Pons (tissue), 1 donor: ENCODE measurements at regions not wholly inside any gene's neighbourhood (a gene's known extent, or its start where the extent isn't known, plus 50 kb on each side); places are given as distances from the start of the nearest gene placed in this dataset.
A peak's percentile ranks its signal among the peaks of the same experiment; 100 is the strongest.
"Not testable (repeated sequence)": the region's sequence is repeated elsewhere in the genome, so short reads cannot be mapped to it uniquely, and the experiment has no call there.

Experiments used
- DNase-seq: peaks from one replicate; pipeline ENCODE4 v3.0.0-alpha.2; 2016; ENCODE audit warnings: low spot score

GRCh38 chr3:182514236-182514964 is 278.9 kb upstream of the ATP11B start:
- DNase-seq: no peak

GRCh38 chr3:182516597-182517336 is 276.5 kb upstream of the ATP11B start:
- DNase-seq: no peak

DNA sequence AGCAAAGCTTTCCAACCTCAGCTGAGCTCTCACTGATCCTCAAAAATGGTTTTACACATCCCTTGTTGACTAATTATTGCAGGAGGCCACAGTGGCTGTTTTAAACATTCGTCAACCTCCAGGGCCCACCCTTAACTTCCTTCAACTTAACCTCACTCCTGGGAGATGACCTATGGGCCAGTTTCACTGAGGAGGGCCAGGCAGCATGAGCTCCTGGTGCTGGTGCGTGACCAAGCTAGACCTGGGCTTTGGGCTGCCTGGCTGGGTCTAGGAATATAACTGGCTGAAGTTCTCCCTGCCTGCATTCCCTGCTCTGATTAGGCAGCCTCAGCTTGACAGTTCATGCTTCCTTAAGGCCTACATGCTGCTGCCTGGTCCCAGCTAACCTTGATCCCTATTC is 273.7 kb upstream of the ATP11B start:
- no peak for DNase-seq

- no peak for DNase-seq
These were observed 272.0 kb upstream of the ATP11B start for GRCh38 chr3:182521339-182521738.

DNA sequence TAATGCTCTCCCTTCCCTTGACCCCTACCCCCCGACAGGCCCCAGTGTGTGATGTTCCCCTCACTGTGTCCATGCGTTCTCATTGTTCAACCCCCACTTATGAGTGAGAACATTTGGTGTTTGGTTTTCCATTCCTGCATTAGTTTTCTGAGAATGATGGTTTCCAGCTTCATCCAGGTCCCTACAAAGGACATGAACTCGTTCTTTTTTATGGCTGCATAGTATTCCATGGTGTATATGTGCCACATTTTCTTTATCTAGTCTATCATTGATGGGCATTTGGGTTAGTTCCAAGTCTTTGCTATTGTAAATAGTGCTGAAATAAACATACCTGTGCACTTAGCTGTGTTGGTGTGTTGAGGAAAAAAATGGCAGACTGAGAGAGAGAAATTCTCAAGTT is 269.9 kb upstream of the ATP11B start:
- not testable (repeated sequence) for DNase-seq

DNA sequence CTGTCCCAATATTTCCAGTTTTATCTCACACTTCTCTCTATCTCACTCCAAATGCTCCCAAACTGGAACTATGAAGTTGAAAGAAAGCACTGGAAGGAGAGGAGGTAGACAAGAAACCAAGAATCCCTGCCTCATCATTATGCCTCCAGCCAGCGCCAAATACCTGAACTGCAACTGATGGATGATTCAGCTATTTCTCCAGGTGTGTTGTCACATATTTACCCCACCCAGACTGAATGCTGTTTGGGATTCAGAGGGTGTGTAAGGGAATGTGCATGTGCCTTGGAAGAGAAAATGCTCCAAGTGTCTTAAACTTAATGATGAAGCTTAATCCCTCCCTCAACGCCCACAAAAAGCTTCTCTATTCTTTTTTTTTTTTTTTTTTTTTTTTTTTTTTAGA is 269.5 kb upstream of the ATP11B start:
- no peak for DNase-seq

DNA sequence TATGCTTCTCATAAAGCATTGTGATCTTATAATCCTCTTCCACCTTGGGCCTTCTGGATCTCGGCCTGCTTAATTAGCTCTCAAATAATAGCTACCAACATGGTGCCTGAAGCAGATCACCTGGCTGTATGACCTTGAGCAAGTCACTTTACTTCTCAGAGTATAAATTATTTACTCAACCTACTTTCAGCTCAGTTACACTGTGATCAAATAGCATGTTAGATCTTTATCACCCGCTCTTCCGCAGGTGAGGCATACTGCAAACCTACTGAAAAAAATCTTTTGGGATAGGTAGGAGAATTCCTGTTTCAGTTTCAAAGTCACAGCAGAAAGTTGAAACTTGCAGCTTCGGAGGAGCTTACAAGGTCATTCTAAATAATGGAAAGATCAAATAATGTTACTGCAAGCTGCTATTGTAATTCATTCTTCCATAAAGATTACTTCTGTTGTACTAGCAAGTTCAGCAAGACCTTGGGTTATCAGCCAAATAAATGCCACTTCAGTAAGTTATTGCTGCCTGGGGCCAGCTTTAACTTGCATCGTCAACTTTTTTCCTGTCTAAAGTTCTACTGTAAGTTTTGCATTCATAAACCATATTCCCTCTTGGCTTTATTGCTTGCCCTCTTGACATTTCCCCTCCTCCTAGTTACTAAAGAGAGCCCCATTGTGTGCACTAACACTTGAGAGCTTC is 268.4 kb upstream of the ATP11B start:
- DNase-seq: no peak

GRCh38 chr3:182525766-182526374 is 267.4 kb upstream of the ATP11B start:
- no peak for DNase-seq

DNA sequence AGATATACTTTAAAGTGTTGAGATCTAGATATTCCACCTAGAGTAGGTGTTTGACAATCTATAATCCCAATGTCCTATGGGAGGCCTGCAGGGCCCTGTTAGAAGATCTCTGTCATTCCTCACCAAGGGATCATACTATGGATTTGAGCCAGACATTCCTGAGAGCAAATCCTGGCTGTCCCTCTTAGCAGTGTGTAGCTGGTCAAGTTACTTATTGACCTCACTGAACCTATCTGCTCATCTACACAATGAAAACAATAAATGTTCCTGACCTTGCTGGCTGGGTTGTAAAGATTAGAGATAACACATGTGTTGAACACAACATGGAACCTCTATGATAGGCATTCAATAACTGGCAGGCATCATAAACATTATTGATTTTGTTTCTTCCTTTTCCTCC is 265.6 kb upstream of the ATP11B start:
- no peak for DNase-seq

- no peak for DNase-seq
These were observed 263.0 kb upstream of the ATP11B start for GRCh38 chr3:182530316-182530715.

DNA sequence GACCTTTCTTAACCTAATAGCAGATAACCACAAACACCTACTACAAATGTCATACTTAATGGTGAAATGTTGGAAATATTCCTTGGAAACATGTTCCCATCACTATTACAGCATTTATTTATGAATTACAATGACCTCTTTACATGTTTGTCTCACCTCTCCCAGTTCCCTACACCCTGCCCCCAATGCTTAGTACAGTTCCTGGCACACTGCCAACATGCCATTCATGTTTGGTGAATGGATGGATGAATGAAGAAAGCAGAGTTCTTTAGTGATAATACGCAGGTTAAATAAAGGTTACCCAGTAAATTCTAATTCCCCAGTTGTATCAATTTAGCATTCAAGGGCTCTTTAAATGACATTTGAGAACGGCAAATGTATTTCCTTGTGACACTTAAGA is 259.9 kb upstream of the ATP11B start:
- DNase-seq: no peak

DNA sequence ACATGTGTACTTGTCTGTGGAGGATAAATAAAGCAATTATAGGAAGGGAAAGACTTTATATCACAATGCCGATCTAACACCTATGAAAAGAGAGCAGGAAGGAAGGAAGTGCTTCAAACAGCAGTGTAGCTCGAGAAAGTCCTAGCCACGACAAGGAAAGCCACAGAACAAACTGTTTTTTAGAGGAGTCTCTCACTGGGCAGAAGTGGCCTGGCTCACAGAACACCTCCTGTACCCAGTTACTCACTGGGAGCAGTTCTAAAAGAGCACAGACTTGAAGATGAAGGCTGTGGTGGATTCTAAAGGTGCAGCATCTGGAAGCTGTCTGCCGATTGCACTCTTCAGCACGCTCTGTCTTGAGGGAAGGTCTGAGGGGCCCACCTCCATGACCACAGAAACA is 248.8 kb upstream of the ATP11B start:
- DNase-seq: no peak

DNA sequence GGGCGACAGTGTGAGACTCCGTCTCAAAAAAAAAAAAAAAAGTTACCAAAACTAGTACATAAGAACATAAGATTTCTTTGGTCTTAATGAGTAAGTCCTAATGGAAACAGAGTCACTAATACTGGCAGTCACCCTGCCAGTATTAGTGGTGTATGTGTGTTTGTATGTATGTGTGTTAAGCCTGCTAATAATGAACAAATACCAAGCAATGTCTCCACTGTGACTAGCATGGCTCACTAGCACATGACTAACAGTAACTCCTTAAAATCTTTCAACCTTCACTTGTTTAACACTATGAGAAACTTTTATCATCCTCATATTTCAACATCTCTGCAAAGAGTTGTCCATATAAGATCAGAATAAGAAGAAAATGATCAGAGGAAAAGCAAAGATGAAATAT is 231.0 kb upstream of the ATP11B start:
- DNase-seq: no peak

GRCh38 chr3:182565916-182566796 is 227.1 kb upstream of the ATP11B start:
- no peak for DNase-seq

DNA sequence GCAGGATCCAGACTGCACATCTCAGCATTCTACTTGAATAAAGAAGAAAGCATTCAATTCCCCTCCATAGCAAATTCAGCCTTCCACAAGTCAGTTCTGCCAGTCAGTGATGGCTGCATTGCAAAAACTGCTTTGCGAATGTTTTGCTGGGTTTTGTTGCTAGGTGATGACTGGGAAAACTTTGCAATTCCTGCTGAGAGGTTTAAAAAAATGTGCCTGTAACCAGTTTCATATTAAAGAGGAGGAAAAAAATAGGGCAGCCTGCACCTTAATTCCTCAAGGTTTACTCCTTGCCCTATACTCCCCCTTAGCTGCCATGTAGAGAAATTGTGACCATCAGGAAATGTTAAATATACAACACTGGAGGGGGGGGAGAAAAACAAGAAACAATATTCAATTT is 225.6 kb upstream of the ATP11B start:
- DNase-seq: peak; percentile 37

DNA sequence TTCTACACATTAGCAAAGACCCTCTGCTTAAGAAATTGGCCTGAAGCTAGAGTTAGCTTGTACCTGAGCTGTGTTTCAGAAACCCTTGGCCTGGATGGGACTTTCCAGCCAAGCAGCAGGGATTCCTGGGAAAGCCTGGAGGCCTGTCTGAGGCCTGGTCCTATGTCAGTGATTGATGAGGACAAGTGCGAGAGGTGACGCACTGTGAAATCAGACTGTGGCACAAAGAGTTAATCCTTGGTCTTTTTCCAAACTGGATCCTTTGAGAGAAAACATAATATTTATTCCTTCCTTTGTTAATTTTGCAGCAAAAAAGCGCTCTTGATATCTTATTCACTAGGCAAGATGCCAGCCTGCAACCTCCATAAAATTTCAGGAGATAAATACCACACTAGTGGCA is 225.0 kb upstream of the ATP11B start:
- no peak for DNase-seq

GRCh38 chr3:182568876-182569275 is 224.4 kb upstream of the ATP11B start:
- DNase-seq: no peak

- DNase-seq: no peak
These were observed 222.2 kb upstream of the ATP11B start for GRCh38 chr3:182570946-182571594.

DNA sequence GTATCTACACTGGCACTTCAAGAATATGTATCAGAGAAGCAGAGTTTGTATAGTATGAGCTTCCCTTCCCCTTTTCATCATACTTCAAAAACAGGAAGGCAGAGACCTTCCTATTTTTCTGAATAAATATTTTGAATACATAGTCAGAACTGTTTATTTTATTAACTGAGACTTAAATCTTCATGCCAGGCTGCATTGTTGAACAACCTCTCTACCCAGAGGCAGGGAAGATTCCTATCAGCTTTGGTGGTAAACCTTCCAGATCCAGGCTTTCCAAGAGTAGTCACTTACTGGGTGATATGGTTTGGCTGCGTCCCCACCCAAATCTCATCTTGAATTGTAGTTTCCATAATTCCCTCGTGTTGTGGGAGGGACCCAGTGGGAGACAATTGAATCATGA is 217.4 kb upstream of the ATP11B start:
- DNase-seq: no peak

GRCh38 chr3:182583545-182583944 is 209.8 kb upstream of the ATP11B start:
- no peak for DNase-seq

GRCh38 chr3:182585532-182586150 is 207.7 kb upstream of the ATP11B start:
- no peak for DNase-seq
